HepG2 (cell line): ENCODE measurements at regions not wholly inside any gene's neighbourhood (a gene's known extent, or its start where the extent isn't known, plus 50 kb on each side); places are given as distances from the start of the nearest gene placed in this dataset.

Experiments
- ATAC-seq: fragments of 200-7000 bp; cut with Tn5 transposase; 3 replicates; pipeline ENCODE4 v1.9.1; 2020; ENCODE audit warnings: mild to moderate bottlenecking, moderate library complexity
- BruUV-seq: library from RNA; stranded (reverse); fragments of 400-500 nt; replicated peaks from 2 replicates; lab custom pipeline; 2021; lab: Mats Ljungman, UMichigan
- CTCF ChIA-PET: fragments of 300-600 bp; formaldehyde crosslinking; extraction: SDS; loops from one replicate; lab custom pipeline; 2021; ENCODE audit warnings: low total read pairs, inconsistent platforms, low intra/inter-chr PET ratio; lab: Yijun Ruan, JAX
- POLR2A ChIA-PET: fragments of 350-600 bp; sonication (Branson Sonifier 250); formaldehyde crosslinking; loops from one replicate; lab custom pipeline; 2020; ENCODE audit warnings: antibody characterized with exemption, inconsistent platforms; lab: Yijun Ruan, JAX
- DNase-seq: peaks from one replicate; pipeline ENCODE4 v3.0.0-alpha.2; 2015; ENCODE audit warnings: low spot score
- FAIRE-seq: peaks from 3 replicates; lab custom pipeline; 2011; peaks lifted over from hg19 to GRCh38; lab: Jason Lieb, UNC
- H2AFZ ChIP-seq: one replicate; pipeline ENCODE4 v1.6.1; 2011; ENCODE audit warnings: low read length, inconsistent platforms
- H3K27ac ChIP-seq: fragments of 300-600 bp; 3 replicates; pipeline ENCODE4 v1.8.0; 2011; ENCODE audit warnings: mixed run types, mild to moderate bottlenecking, mixed read lengths, low read length, inconsistent platforms; ENCODE audit not compliant: insufficient read depth; ENCODE audit errors: extremely low read length
- H3K27me3 ChIP-seq, 2 experiments: fragments of 200-600 bp in 1 of 2; 2 replicates in 1 of 2; 3 replicates in 1 of 2; pipeline versions ENCODE4 v1.6.0 to v1.8.0; 2011; ENCODE audit warnings: low read length in 2 of 2, mild to moderate bottlenecking in 2 of 2, moderate library complexity in 2 of 2, inconsistent platforms in 1 of 2; ENCODE audit not compliant: insufficient read depth in 2 of 2, control insufficient read depth in 1 of 2
- H3K36me3 ChIP-seq, 2 experiments: fragments of 200-600 bp in 1 of 2; replicated peaks in 1 of 2; 2 replicates in 1 of 2; 3 replicates in 1 of 2; pipeline versions ENCODE4 v1.5.1 to v1.8.0; 2011; ENCODE audit warnings: low read length in 2 of 2, inconsistent platforms in 1 of 2; ENCODE audit not compliant: insufficient read depth in 2 of 2, control insufficient read depth in 1 of 2
- H3K4me1 ChIP-seq: 2 replicates; pipeline ENCODE4 v1.5.1; 2012; ENCODE audit warnings: low read length, inconsistent platforms; ENCODE audit not compliant: insufficient read depth
- H3K4me2 ChIP-seq: 2 replicates; pipeline ENCODE4 v1.6.0; 2011; ENCODE audit warnings: low read depth, low read length, inconsistent platforms
- H3K4me3 ChIP-seq, 3 experiments: fragments of 200-600 bp in 1 of 3; sonication (generic), shearing (Covaris generic) in 1 of 3; replicated peaks in 1 of 3; 2 replicates each; pipeline ENCODE4 v1.5.1; 2011 to 2016; ENCODE audit warnings: low read length in 3 of 3, inconsistent platforms in 2 of 3, low read depth in 2 of 3, mild to moderate bottlenecking in 2 of 3, control low read depth in 1 of 3, mixed read lengths in 1 of 3; ENCODE audit not compliant: insufficient read depth in 1 of 3
- H3K79me2 ChIP-seq: one replicate; pipeline ENCODE4 v1.6.1; 2011; ENCODE audit warnings: low read length, inconsistent platforms; ENCODE audit not compliant: insufficient read depth
- H3K9ac ChIP-seq: 2 replicates; pipeline ENCODE4 v1.6.0; 2011; ENCODE audit warnings: mild to moderate bottlenecking, low read depth, low read length, inconsistent platforms; ENCODE audit not compliant: insufficient read depth
- H3K9me3 ChIP-seq: 2 replicates; pipeline ENCODE4 v1.5.1; 2012; ENCODE audit warnings: mild to moderate bottlenecking, low read length
- H4K20me1 ChIP-seq: 2 replicates; pipeline ENCODE4 v1.6.0; 2011; ENCODE audit warnings: inconsistent platforms, mild to moderate bottlenecking, low read length, moderate library complexity; ENCODE audit not compliant: insufficient read depth
- ATF3 ChIP-seq: sonication (generic); formaldehyde crosslinking; IDR thresholded peaks from 2 replicates; pipeline ENCODE4 v1.4.0; 2020; ENCODE audit warnings: missing genetic modification reagents
- ATM ChIP-seq: fragments of 450-650 bp; IDR thresholded peaks from 2 replicates; pipeline ENCODE4 v1.7.1; 2017; ENCODE audit warnings: mild to moderate bottlenecking, borderline replicate concordance
- IKZF1 ChIP-seq: fragments of 450-650 bp; IDR thresholded peaks from 2 replicates; pipeline ENCODE4 v1.7.1; 2016
- NCOR1 ChIP-seq: fragments of 200-600 bp; sonication (generic); IDR thresholded peaks from 2 replicates; pipeline ENCODE4 v1.7.0; 2017; ENCODE audit warnings: antibody characterized with exemption, low read length, borderline replicate concordance
- NFIB ChIP-seq: sonication (generic); formaldehyde crosslinking; IDR thresholded peaks from 2 replicates; pipeline ENCODE4 v1.9.0; 2021; ENCODE audit warnings: missing genetic modification reagents, mild to moderate bottlenecking, borderline replicate concordance
- NFIC ChIP-seq: IDR thresholded peaks from 2 replicates; pipeline ENCODE4 v1.6.1; 2012; ENCODE audit warnings: mild to moderate bottlenecking, low read length, inconsistent platforms
- RCOR2 ChIP-seq: IDR thresholded peaks from 2 replicates; pipeline ENCODE4 v1.6.1; 2016; ENCODE audit warnings: missing biosample characterization, missing genetic modification reagents
- SP2 ChIP-seq: sonication (generic); formaldehyde crosslinking; IDR thresholded peaks from 2 replicates; pipeline ENCODE4 v1.5.1; 2020; ENCODE audit warnings: mild to moderate bottlenecking, missing genetic modification reagents
- SRY ChIP-seq: sonication (generic); formaldehyde crosslinking; IDR thresholded peaks from 2 replicates; pipeline ENCODE4 v1.8.0; 2022; ENCODE audit warnings: mild to moderate bottlenecking, missing genetic modification reagents
- TERF1 ChIP-seq: sonication (generic); formaldehyde crosslinking; IDR thresholded peaks from 2 replicates; pipeline ENCODE4 v1.8.0; 2022; ENCODE audit warnings: mild to moderate bottlenecking, missing genetic modification reagents, moderate library complexity
- ZBTB43 ChIP-seq: sonication (generic); formaldehyde crosslinking; conservative IDR thresholded peaks from 2 replicates; pipeline ENCODE4 v1.4.0; 2020; ENCODE audit warnings: missing genetic modification reagents
- ZBTB44 ChIP-seq: sonication (generic); formaldehyde crosslinking; IDR thresholded peaks from 2 replicates; pipeline ENCODE4 v1.4.0; 2020; ENCODE audit warnings: missing genetic modification reagents
- ZNF382 ChIP-seq: sonication (generic); formaldehyde crosslinking; IDR thresholded peaks from 2 replicates; pipeline ENCODE4 v1.5.0; 2020; ENCODE audit warnings: missing genetic modification reagents, mild to moderate bottlenecking, borderline replicate concordance
- ZNF607 ChIP-seq: sonication (generic); formaldehyde crosslinking; IDR thresholded peaks from 2 replicates; pipeline ENCODE4 v1.5.1; 2020; ENCODE audit warnings: missing genetic modification reagents, mild to moderate bottlenecking, borderline replicate concordance
- ZNF891 ChIP-seq: sonication (generic); formaldehyde crosslinking; IDR thresholded peaks from 2 replicates; pipeline ENCODE4 v1.5.0; 2020; ENCODE audit warnings: mild to moderate bottlenecking, missing genetic modification reagents
- WGBS: methylation state at CpG from one replicate; pipeline ENCODE4 v1.1.6; 2017; ENCODE audit warnings: low lambda C conversion rate; 5-methylcytosine and 5-hydroxymethylcytosine counted together
- in situ Hi-C: cut with HindIII; loops from 2 replicates; pipeline ENCODE4 v1.10.0; 2017; ENCODE audit warnings: low pct_unique_long_range_greater_than_20kb; ENCODE audit not compliant: extremely low pct_ligation_motif_present
- intact Hi-C: fragments of 100-400 bp; cut with micrococcal nuclease; formaldehyde crosslinking; loops from one replicate; pipeline ENCODE4 v1.10.0; 2022; ENCODE audit not compliant: unreplicated experiment

GRCh38 chr10:125450218-125450617, 232.7 kb downstream of the TEX36 start:
- WGBS = 2% methylated on average over 4 of the region's 4 CpGs
- CTCF ChIA-PET = no interaction called here
- in situ Hi-C loops = no loop called here

More at GRCh38 chr10:125450218-125450617, 232.7 kb downstream of the TEX36 start:
- Histone ChIP-seq H3K4me2 (no peak overlapping the region), H3K4me3 (no peak overlapping the region), H3K27ac (no peak overlapping the region), H4K20me1 (no peaks in the 10 kb centered on the region), H3K4me1 (no peaks in the 10 kb centered on the region), H3K79me2 (no peaks in the 10 kb centered on the region), H2AFZ (no peak overlapping the region), H3K9me3 (no peaks in the 10 kb centered on the region), H3K36me3 (no peaks in the 10 kb centered on the region), H3K27me3 (peaks cover 0 to 8% of the 10 kb centered on the region in 2 experiments; a peak in 3 of 5 replicates), H3K9ac (no peak overlapping the region)
- intact Hi-C loops = no loop called here
- POLR2A ChIA-PET = no interaction called here
- no peak for FAIRE-seq
- no peak for TF ChIP-seq ZBTB44 (CRISPR knock-in tag)
- no peak for TF ChIP-seq ZNF607 (CRISPR knock-in tag)
- no peak for TF ChIP-seq ZNF891 (CRISPR knock-in tag)
- TF ChIP-seq NFIC = no peak
- TF ChIP-seq ZBTB43 (CRISPR knock-in tag) = no peak
- no peak for TF ChIP-seq IKZF1
- no peak for TF ChIP-seq SP2 (CRISPR knock-in tag)
- TF ChIP-seq SRY (CRISPR knock-in tag) = no peak
- TF ChIP-seq NFIB (CRISPR knock-in tag) = no peak
- no peak for TF ChIP-seq TERF1 (CRISPR knock-in tag)
- no peak for TF ChIP-seq RCOR2 (CRISPR knock-in tag)
- TF ChIP-seq NCOR1 = no peak
- no peak for TF ChIP-seq ATM
- no peak for TF ChIP-seq ZNF382 (CRISPR knock-in tag)
- TF ChIP-seq ATF3 (CRISPR knock-in tag) = no peak
- ATAC-seq = no peak
- DNase-seq = no peak
- no TSS peak for BruUV-seq
